C4-2B (cell line): ENCODE measurements at regions not wholly inside any gene's neighbourhood (a gene's known extent, or its start where the extent isn't known, plus 50 kb on each side); places are given as distances from the start of the nearest gene placed in this dataset.
"Not testable (repeated sequence)": the region's sequence is repeated elsewhere in the genome, so short reads cannot be mapped to it uniquely, and the experiment has no call there.

ENCODE experiments used
- H3K27ac ChIP-seq: fragments of 450-650 bp; 2 replicates; pipeline ENCODE4 v1.5.1; 2017
- ZFX ChIP-seq: fragments of 450-650 bp; IDR thresholded peaks from 2 replicates; pipeline ENCODE4 v1.6.1; 2017
- TF ChIP-seq, protein P1 (sequence below): fragments of 450-650 bp; conservative IDR thresholded peaks from 2 replicates; pipeline ENCODE4 v1.5.1; 2017; ENCODE audit warnings: mild to moderate bottlenecking

DNA sequence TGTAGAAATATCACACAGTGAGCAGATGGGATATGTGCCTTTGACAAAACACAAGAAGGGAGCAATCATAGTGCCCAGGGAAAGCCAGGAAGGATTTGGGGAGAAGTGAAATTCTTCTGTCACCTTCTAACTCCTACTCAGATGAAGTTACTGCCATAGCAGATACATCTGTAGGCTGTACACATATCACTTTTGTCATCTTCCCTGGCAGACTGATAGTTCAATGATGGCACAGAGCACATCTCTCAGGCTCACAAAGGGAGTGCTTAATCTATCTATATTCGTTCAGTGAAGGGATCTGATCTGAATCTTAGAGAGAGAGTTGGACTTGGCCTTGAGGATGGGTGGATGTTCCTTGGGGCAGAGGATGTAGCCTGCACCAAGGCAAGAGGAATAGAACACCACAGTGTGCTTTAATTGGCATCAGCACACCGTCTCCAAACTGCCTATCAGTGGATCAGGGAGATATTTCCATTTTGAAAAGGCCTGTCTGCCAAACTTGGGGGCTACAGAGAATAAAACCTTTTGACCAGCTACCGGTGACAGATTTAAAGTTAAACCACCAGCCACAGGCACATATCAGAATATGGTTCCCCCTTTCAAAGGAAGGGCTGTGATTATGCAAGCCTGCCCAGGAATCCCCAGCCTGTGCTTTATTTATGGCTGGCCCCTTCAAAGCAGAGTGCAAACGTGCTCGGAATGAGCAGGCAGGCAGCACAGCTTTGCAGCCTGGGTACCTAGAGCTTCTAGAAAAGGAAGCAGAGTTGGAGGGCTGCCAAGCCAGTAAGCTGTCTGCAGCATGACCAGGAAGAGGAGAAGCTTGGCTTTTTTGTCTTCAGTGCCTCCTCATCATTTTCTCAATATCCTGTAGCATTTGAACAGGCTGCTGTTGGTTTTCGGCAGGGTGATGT is 165.5 kb upstream of the DYRK2 start:
- no peak for TF ChIP-seq ZFX
- TF ChIP-seq, protein P1, sequence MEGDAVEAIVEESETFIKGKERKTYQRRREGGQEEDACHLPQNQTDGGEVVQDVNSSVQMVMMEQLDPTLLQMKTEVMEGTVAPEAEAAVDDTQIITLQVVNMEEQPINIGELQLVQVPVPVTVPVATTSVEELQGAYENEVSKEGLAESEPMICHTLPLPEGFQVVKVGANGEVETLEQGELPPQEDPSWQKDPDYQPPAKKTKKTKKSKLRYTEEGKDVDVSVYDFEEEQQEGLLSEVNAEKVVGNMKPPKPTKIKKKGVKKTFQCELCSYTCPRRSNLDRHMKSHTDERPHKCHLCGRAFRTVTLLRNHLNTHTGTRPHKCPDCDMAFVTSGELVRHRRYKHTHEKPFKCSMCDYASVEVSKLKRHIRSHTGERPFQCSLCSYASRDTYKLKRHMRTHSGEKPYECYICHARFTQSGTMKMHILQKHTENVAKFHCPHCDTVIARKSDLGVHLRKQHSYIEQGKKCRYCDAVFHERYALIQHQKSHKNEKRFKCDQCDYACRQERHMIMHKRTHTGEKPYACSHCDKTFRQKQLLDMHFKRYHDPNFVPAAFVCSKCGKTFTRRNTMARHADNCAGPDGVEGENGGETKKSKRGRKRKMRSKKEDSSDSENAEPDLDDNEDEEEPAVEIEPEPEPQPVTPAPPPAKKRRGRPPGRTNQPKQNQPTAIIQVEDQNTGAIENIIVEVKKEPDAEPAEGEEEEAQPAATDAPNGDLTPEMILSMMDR = no peak
- no peak overlapping the region for H3K27ac ChIP-seq

DNA sequence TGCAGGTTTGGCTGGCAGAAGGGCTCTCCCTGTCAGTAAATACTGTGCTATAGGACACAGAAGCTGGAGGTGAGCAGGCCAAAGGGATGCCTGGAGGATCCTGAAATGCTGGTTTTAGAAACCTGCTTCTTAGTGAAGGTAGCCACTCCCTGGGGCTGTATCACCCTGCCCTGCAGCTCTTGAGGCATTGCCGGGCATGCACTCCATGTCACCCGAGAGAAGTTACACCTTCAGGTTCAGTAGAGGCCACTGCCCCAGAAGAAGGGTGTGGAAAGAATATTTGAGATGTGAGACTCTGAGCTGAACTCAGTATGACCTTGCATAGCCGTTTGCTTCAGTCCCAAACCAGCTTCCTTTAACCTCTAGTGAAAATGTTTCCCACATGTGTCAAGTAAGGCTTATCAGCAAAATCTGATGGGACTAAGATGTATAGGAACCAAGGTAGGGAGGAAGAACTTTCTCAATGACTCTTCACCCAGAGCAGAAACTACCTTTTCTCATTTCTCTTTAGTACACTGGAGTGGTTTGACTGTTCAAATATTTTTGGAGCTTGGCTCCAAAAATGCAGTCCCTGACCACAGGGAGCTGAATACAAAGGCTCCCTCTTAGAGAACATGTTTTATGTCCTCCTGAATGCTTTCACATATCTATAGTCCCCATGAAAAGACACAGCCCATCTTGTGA is 164.5 kb upstream of the DYRK2 start:
- H3K27ac ChIP-seq = no peak overlapping the region
- no peak for TF ChIP-seq ZFX
- TF ChIP-seq, protein P1 = no peak

DNA sequence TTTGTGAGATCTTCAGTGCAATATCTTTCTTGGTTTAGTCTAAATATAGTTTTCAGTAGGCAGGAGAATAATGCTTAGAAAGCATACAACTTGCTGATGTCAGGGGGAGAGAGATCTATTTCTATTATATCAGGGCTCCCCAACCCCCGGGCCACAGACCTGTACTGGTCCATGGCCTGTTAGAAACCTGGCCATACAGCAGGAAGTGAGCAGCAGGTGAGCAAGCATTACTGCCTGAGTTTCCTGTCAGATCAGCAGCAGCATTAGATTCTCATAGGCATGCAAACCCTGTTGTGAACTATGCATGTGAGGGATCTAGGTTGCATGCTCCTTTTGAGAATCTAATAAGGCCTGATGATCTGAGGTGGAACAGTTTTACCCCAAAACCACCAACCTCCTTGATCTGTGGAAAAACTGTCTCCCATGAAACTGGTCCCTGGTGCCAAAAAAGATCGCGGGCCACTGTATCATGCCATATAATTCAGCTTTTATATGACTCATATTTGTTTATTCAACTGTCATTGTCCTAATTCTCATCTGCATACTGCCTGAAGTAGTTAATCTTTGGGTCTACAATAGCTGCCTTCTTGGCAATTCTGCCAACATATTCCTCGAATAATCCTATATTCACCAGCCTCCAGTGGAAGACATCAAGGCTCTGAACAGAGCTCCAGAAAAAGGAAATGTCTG is 163.6 kb upstream of the DYRK2 start:
- no peak for TF ChIP-seq ZFX
- H3K27ac ChIP-seq = no peak overlapping the region

DNA sequence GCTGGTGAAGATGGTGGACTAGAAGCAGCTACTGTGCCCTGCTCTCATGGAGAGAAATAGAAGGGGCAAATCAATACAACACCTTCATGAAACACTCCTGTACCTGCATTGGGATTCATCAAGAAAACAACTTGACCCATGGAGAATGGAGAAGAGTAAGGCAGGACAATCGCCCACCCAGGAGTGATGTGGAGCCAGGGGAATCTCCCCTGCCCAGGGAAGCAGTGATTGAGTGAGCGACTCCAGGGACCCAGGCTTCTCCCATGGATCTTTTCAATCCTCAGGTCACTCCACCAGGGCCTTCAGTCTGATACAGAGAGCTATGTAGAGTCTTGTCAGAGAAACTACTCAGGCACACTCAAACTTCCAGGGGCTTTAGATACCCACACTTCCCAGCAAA is 161.9 kb upstream of the DYRK2 start:
- H3K27ac ChIP-seq = no peak overlapping the region
- no peak for TF ChIP-seq ZFX
- TF ChIP-seq, protein P1 = no peak

DNA sequence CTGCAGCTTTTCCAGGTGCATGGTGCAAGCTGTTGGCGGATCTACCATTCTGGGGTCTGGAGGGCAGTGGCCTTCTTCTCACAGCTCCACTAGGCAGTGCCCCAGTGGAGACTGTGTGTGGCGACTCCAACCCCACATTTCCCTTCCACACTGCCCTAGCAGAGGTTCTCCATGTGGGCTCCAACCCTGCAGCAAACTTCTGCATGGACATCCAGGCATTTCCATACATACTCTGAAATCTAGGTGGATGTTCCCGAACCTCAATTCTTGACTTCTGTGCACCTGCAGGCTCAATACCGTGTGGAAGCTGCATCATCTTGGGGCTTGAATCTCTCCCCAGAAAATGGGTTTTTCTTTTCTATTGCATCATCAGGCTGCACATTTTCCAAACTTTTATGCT is 160.2 kb upstream of the DYRK2 start:
- H3K27ac ChIP-seq = not testable (repeated sequence)

DNA sequence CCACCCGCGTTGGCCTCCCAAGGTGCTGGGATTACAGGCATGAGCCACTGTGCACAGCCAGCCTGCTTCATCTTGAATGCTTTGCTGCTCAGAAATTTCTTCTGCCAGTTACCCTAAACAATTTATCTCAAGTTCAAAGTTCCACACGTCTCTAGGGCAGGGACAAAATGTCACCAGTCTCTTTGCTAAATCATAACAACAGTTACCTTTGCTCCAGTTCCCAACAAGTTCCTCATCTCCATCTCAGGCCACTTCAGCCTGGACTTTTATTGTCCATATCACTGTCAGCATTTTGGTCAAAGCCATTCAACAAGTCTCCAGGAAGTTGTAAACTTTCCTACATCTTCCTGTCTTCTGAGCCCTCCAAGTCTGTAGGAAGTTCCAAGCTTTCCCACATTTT is 159.5 kb upstream of the DYRK2 start:
- TF ChIP-seq, protein P1 = no peak
- no peak for TF ChIP-seq ZFX
- H3K27ac ChIP-seq = no peak overlapping the region

DNA sequence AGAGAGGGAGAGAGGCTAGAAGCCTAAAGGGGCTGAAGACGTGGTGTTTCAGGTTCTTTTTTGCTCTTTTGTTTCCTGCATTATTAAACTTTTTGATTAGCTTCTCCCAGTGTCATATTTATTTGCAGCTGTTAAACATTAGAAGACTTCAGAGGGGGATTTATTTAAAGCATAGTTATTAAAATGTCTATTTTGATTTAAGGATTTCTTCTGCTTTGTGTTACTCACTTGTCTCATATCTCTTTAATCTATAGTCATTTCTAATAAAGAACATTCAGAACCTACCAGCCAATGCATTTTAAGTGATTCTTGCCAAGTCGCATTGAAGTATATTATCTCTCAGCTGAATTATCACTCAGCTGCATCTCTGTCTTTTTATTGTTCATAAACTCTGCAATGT is 152.0 kb upstream of the DYRK2 start:
- TF ChIP-seq, protein P1 = no peak
- no peak for TF ChIP-seq ZFX

DNA sequence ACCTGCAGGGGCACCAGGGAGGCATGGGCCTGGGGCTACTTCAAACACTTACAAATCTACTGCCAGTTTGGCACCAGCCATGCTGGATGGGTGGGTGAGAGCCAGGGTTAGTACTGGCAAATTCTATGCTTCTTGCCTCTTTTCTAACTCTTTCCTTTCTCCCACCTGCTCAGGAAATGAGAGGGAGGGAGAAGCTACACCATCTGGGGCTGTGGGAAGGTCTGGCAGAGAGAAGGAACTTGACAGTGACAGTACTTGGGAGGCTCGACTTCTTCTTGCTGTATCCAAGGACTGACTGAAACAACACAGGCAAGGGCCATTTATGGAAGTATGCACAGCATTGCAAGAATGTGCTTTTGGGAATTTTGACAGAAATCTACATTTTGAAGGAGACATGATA is 149.6 kb upstream of the DYRK2 start:
- no peak overlapping the region for H3K27ac ChIP-seq
- TF ChIP-seq, protein P1 = no peak
- no peak for TF ChIP-seq ZFX

More for the DNA sequence above, 152.0 kb upstream of the DYRK2 start:
- H3K27ac ChIP-seq = no peak overlapping the region
